ENCODE measurements at regions not wholly inside any gene's neighbourhood (a gene's known extent, or its start where the extent isn't known, plus 50 kb on each side); places are given as distances from the start of the nearest gene placed in this dataset.
"Not testable (repeated sequence)": the region's sequence is repeated elsewhere in the genome, so short reads cannot be mapped to it uniquely, and the experiment has no call there.

- FAIRE-seq (no peak), DNase-seq (ENCODE audit: low spot score) (no peak)
Measured at GRCh38 chr4:114034189-114034588, 54.7 kb upstream of the ARSJ start.

GRCh38 chr4:114036426-114036825 is 57.0 kb upstream of the ARSJ start:
- DNase-seq (ENCODE audit: low spot score) = no peak
- FAIRE-seq = no peak

GRCh38 chr4:114036864-114037263 is 57.4 kb upstream of the ARSJ start:
- DNase-seq (ENCODE audit: low spot score) = no peak
- FAIRE-seq = no peak

- FAIRE-seq = no peak
Measured at GRCh38 chr4:114037988-114038387, 58.5 kb upstream of the ARSJ start.

GRCh38 chr4:114038762-114039387 is 59.4 kb upstream of the ARSJ start:
- FAIRE-seq (no peak), DNase-seq (ENCODE audit: low spot score) (no peak)

More at GRCh38 chr4:114037988-114038387, 58.5 kb upstream of the ARSJ start:
- no peak for DNase-seq (ENCODE audit: low spot score)

DNA sequence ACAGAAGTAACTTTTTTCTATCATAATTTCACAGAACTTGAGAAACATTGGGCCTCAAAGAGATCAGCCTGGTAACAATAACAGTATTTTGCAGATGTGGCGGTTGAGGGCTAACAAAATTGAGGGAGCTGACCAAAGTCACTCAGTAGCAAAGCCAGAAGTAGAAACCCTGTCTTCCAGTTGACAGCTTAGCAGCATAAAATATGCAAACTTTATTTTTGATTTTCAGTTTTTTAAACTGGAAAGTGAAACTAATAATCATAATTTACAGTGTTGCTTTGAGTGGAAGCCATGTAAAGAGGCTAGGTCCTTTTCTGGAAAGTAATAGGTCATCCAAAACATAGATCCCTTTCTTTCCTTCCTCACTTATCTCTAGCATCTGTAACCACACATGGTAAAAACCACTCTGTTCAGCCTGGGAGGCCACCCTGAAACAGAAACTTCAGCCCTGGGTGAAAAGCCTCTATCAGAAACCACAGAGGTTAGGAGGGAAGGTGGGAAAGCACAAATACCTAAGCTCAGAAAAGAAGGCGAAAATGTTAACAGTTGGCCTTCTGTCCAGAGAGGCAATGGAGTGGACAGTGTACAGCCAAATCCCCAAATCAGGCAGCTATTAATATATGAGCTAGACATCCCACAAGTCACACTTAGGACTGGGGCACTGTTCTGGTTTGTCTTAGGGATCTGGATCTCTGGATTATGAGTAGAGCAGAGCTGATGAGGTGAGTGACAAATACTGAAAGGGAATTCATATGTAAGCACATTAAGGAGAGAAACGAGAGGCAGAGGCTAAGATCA is 61.1 kb upstream of the ARSJ start:
- FAIRE-seq (no peak), DNase-seq (ENCODE audit: low spot score) (no peak)

GRCh38 chr4:114041117-114041475 is 61.6 kb upstream of the ARSJ start:
- DNase-seq (ENCODE audit: low spot score) (no peak), FAIRE-seq (no peak)

GRCh38 chr4:114043116-114043515 is 63.7 kb upstream of the ARSJ start:
- FAIRE-seq (no peak), DNase-seq (ENCODE audit: low spot score) (no peak)

- not testable (repeated sequence) for DNase-seq (ENCODE audit: low spot score); FAIRE-seq
Measured at GRCh38 chr4:114044351-114044750, 64.9 kb upstream of the ARSJ start.

DNA sequence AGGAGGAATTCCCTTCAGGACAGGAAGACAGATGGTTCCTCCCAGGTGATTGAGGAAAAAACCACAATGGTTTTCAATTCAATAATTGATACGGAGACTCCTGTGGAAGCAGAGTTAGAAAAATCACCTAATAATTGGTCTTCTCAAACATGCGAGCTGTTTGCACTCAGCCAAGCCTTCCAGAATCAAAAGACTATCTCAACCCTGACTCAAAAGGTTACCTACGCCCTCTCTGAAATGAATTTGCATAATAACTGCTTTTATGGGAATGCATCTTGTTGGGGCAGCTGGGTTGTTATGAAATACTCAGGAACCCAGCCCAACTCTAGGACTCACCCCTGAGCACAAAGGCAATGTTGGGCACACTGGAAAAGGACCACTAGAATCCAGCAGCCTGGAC is 66.9 kb upstream of the ARSJ start:
- no peak for FAIRE-seq
- no peak for DNase-seq (ENCODE audit: low spot score)

DNA sequence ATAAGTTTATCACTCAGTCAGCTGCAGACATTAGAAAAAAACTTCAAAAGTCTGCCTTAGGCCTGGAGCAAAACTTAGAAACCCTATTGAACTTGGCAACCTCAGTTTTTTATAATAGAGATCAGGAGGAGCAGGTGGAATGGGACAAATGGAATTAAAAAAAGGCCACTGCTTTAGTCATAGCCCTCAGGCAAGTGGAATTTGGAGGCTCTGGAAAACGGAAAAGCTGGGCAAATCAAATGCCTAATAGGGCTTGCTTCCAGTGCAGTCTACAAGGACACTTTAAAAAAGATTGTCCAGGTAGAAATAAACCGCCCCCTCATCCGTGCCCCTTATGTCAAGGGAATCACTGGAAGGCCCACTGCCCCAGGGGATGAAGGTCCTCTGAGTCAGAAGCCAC is 68.7 kb upstream of the ARSJ start:
- not testable (repeated sequence) for FAIRE-seq; DNase-seq (ENCODE audit: low spot score)

GRCh38 chr4:114052227-114052626 is 72.8 kb upstream of the ARSJ start:
- FAIRE-seq = no peak

DNA sequence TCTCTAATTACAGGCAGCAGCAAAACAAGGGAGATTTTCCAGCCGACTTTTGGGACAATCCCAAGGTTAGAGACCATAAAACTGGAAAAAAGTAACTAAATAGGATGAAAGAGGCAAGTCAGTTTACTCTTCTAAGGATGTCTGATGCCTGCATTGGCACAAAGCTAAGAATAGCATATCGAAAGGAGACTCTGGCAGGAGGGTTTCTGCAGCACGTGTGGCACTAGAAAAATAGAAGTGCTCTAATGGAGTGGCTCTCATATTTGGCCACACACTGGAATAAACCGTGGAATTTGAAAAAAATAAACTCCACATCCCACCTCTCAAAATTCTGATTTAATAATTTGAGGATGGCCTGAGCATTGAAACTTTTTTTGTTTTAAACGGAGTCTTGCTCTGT is 77.2 kb upstream of the ARSJ start:
- DNase-seq (ENCODE audit: low spot score) = no peak
- FAIRE-seq = no peak

More at GRCh38 chr4:114052227-114052626, 72.8 kb upstream of the ARSJ start:
- DNase-seq (ENCODE audit: low spot score) = no peak

DNA sequence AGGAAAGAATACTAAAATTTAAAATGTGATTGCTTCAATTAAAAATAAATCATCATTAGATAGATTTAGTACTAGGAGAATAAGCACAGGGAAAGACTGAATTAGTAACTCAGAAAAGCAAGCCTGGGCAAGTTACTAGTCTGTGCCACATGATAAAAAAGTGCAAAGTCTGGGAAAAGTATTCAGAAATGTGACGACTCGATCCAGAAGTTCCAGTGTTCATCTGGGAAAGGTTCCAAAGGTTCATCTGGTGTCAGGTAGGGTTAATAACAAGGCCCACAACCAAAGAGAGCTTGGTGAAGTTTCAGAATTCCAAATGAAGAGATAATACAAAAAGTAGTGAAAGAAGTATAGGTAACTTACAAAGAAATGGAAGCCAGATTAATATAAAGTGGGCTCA is 78.3 kb upstream of the ARSJ start:
- DNase-seq (ENCODE audit: low spot score) (no peak), FAIRE-seq (no peak)

DNA sequence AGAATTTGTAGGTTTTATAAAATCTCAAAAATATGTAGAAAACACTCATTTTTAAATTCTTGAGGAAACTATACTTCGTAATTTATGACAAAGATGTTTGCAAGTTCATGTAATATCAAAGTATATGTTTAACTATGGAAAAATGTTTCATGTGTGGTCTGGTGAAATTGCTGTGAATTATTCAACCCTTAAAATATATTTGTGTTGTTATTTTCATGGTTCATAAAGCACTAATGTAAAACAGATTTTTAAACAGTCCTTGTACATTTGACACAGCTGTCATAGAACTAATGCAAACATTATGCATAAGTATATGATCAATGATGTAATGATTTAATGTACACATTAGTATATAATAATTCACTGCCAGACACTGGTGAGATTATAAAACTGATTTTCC is 83.1 kb upstream of the ARSJ start:
- FAIRE-seq = no peak
- DNase-seq (ENCODE audit: low spot score) = no peak

DNA sequence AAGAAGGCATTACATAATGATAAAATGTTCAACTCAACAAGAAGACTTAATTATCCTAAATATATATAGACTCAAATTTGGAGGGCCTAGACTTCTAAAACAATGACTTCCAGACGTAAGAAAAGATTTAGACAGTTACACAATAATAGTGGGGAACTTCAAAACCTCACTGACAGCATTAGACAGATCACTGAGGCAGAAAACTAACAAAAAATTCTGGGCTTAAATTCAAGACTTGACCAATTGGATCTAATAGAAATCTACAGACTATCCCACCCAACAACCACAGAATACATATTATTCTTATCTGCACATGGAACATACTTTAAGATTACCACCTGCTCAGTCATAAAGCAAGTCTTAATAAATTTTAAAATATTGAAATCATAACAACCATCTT is 93.3 kb upstream of the ARSJ start:
- no peak for DNase-seq (ENCODE audit: low spot score)
- peak; percentile 44 for FAIRE-seq

- peak; percentile 38 for DNase-seq (ENCODE audit: low spot score)
- peak; percentile 76 for FAIRE-seq
Measured at GRCh38 chr4:114076899-114077570, 97.6 kb upstream of the ARSJ start.

DNA sequence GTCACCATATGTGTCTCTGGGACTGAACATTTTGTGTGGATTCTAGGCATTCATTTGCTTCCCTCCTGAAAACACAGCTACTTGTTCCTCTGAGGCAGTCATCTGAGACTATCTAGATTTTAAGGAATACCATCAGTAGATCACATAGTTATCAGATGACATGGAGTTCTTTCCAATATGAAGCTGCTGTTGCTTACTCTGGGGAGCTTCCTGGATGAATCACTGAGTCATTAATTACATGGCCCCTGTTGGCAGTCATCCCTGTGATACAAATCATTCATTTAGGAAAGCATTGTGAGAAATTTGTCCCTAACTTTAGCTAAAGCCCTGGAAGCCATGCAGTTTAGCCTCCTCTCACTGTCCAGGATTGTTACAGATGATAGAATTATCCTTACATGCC is 98.2 kb upstream of the ARSJ start:
- peak; percentile 95 for DNase-seq (ENCODE audit: low spot score)
- FAIRE-seq = peak; percentile 96

DNA sequence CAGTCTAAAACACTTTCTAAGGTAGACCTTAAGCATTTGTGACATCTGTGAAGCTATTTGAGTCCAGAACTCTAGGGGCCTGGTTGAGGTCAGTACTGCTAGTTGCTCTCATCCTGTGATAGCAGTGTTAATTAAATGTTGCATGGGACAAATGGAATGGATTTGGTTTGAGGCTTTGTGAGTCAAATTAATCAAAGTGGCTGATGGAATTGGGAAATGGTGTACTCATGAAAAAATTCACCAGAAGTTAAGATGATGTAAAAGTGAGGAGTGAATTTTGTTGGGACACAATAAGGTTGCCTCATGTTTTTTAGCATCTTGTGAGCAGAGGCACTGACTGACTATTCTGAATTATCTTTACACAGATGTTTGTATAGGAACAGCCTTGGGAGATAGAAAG is 99.2 kb upstream of the ARSJ start:
- FAIRE-seq = no peak

DNA sequence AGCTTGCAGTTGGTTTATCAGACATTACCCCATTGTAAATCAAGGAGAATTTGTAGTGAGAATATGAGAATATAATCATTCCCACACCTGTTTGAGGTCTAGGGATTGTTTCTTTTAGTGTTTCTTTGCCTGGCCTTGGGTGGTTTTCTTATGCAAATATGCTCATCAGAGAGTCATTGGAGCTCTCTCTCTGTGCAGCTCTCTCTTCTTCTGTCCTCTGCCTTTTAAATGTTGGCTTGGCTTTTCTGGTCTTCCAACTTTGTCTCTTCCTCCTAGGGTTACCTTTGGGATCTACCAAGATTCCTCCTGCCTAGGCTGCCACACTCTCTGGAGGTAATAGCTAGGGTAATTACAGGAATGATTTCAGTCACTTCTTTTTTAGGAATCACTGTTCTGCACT is 102.3 kb upstream of the ARSJ start:
- no peak for FAIRE-seq
- no peak for DNase-seq (ENCODE audit: low spot score)

More for the DNA sequence above, 99.2 kb upstream of the ARSJ start:
- no peak for DNase-seq (ENCODE audit: low spot score)

DNA sequence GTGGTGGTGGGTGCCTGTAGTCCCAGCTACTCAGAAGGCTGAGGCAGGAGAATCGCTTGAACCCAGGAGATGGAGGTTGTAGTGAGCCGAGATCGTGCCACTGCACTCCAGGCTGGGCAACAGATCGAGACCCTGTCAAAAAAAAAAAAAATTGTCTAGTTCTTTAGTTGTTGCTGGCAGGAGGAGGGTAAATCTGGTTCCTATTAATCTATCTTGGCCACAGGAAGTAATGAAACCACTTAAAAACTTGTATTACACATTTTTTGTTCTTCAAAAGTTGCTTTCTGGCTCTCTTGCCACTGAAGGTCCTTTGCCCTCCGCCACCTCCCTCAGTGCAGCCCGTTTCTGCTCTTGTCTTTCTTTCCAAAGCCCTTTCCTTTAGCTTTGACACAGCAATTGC is 102.9 kb upstream of the ARSJ start:
- FAIRE-seq = no peak

GRCh38 chr4:114085611-114086345 is 106.3 kb upstream of the ARSJ start:
- no peak for DNase-seq (ENCODE audit: low spot score)

More for the DNA sequence above, 102.9 kb upstream of the ARSJ start:
- no peak for DNase-seq (ENCODE audit: low spot score)

More at GRCh38 chr4:114085611-114086345, 106.3 kb upstream of the ARSJ start:
- FAIRE-seq = no peak

Data from RCC 7860 (cell line).